GM20431 (cell line): ENCODE measurements at regions not wholly inside any gene's neighbourhood (a gene's known extent, or its start where the extent isn't known, plus 50 kb on each side); places are given as distances from the start of the nearest gene placed in this dataset.

Experiments
- in situ Hi-C: fragments of 300-500 bp; cut with MseI, MboI; formaldehyde crosslinking; loops from one replicate; pipeline ENCODE4 v1.15.0; 2020; ENCODE audit warnings: low sequenced_read_pairs; ENCODE audit not compliant: unreplicated experiment

DNA sequence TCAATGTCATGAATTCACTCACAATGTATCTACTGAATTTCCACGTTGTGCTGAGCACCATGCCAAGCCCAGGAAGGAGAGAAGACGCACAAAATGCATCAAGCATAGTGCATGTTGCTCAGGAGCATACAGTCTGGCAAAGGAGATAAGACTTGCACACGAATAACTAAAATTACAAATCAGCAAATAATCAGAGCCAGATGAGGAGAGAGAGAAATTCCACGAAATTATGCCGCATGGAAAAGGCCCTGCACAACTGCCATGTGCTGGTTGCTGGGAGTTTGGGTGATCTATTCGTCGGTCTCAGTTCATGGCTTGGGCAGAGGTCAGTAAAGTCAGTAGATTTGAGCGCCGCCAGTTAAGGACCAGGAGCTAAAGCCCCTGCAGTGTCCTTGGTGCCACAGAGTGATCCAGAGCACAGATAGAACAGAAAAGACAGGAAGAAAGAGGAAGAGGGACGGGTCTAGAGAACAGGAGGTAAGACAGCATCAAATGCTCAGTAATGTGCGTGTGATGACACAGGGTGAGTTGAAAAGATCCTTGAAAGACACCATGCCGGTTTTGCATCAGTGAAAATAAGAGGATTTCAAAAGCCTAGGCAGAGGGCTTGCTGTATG, 55.1 kb upstream of the ZNF281 start:
- in situ Hi-C loops, result no loop called here
